Lung (tissue), 11 donors: ENCODE measurements at regions not wholly inside any gene's neighbourhood (a gene's known extent, or its start where the extent isn't known, plus 50 kb on each side); places are given as distances from the start of the nearest gene placed in this dataset.

ENCODE experiments used
- ATAC-seq: fragments of 200-7000 bp; cut with Tn5 transposase; one replicate; pipeline ENCODE4 v1.9.1; 2020; ENCODE audit warnings: moderate number of reproducible peaks; ENCODE audit not compliant: insufficient read depth, low FRiP score
- DNase-seq, 3 donors: peaks; one replicate each; pipeline ENCODE4 v3.0.0-alpha.2; 2013 to 2017
- H3K27ac ChIP-seq, 2 donors: one replicate each; pipeline ENCODE4 v1.5.1; 2013; ENCODE audit warnings: mild to moderate bottlenecking in 2 of 2, moderate library complexity in 2 of 2, control low read depth in 1 of 2, inconsistent platforms in 1 of 2, low read depth in 1 of 2, low read length in 1 of 2
- H3K27me3 ChIP-seq, 3 donors: one replicate each; pipeline ENCODE4 v1.5.1; 2013; ENCODE audit warnings: low read length in 2 of 3; ENCODE audit not compliant: control insufficient read depth in 3 of 3, insufficient read depth in 3 of 3
- H3K36me3 ChIP-seq, 4 donors: one replicate each; pipeline ENCODE4 v1.5.1; 2013; ENCODE audit warnings: low read length in 4 of 4, mild to moderate bottlenecking in 1 of 4, moderate library complexity in 1 of 4; ENCODE audit not compliant: control insufficient read depth in 4 of 4, insufficient read depth in 4 of 4
- H3K4me1 ChIP-seq, 5 donors: one replicate each; pipeline ENCODE4 v1.5.1; 2013; ENCODE audit warnings: low read length in 5 of 5, mild to moderate bottlenecking in 2 of 5, moderate library complexity in 1 of 5; ENCODE audit not compliant: control insufficient read depth in 5 of 5, insufficient read depth in 5 of 5
- H3K4me3 ChIP-seq: one replicate; pipeline ENCODE4 v1.5.1; 2013; ENCODE audit warnings: mild to moderate bottlenecking, control low read depth, moderate library complexity
- H3K9ac ChIP-seq, 2 donors: one replicate each; pipeline ENCODE4 v1.5.1; 2013; ENCODE audit warnings: low read length in 2 of 2, control low read depth in 1 of 2; ENCODE audit not compliant: insufficient read depth in 1 of 2
- H3K9me3 ChIP-seq, 4 donors: one replicate each; pipeline ENCODE4 v1.5.1; 2013; ENCODE audit warnings: low read length in 3 of 4, mild to moderate bottlenecking in 1 of 4, moderate library complexity in 1 of 4; ENCODE audit not compliant: control insufficient read depth in 4 of 4, insufficient read depth in 3 of 4
- WGBS, 2 donors: extraction: QIAGEN DNeasy Blood & Tissue Kit; methylation state at CpG; one replicate each; pipeline ENCODE4 v1.1.7; 2013; 5-methylcytosine and 5-hydroxymethylcytosine counted together
- TF ChIP-seq, protein P1 (sequence below): IDR thresholded peaks from 2 replicates; pipeline ENCODE4 v1.5.1; 2012; ENCODE audit warnings: mild to moderate bottlenecking; ENCODE audit errors: control extremely low read depth, extremely low read depth
- donor health status: control.
- donor health status: control.
- donor health status: Bipolar disorder and iron deficiency.
- donor health status: healthy.
- donor health status: DM: yes; HTN: yes; CAD: no.

DNA sequence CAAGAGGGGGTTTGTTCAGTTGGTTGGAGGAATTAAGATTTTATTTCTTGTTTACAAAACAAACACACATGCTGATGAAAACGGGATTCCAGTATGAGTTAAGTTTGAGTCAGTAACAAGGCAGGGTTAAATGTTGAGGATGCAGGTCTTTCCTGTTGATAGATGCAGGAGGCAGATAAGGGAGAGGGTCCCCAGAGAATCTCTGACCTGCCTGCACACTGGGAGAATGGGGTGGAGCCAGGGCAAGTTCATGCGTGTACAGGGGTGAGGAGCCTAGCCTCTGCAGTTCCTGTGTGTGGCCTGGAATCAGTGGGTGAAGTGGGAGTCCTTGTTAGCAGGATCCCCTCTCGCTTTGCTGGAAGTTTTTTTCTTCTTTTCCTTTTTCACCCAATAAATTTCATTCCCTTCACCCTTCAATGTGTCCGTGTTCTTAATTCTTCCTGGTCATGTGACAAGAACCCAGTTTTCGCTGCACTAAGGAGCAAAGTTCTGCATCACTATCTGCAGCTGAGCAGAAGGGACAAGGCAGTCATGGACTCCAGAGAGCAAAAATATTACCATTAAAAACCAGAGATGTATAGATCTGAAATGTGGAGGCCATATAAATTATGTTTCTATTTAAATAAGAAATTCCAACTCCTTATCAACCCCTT is 69.9 kb upstream of the MARK1 start:
- Histone ChIP-seq H3K27ac (no peak overlapping the region), H3K9me3 (no peaks in the 10 kb centered on the region), H3K4me3 (no peak overlapping the region), H3K4me1 (peaks cover 0 to 15% (median 1%) of the 10 kb centered on the region in 5 donors), H3K9ac (no peak overlapping the region), H3K27me3 (no peaks in the 10 kb centered on the region), H3K36me3 (no peaks in the 10 kb centered on the region)
- TF ChIP-seq, protein P1, sequence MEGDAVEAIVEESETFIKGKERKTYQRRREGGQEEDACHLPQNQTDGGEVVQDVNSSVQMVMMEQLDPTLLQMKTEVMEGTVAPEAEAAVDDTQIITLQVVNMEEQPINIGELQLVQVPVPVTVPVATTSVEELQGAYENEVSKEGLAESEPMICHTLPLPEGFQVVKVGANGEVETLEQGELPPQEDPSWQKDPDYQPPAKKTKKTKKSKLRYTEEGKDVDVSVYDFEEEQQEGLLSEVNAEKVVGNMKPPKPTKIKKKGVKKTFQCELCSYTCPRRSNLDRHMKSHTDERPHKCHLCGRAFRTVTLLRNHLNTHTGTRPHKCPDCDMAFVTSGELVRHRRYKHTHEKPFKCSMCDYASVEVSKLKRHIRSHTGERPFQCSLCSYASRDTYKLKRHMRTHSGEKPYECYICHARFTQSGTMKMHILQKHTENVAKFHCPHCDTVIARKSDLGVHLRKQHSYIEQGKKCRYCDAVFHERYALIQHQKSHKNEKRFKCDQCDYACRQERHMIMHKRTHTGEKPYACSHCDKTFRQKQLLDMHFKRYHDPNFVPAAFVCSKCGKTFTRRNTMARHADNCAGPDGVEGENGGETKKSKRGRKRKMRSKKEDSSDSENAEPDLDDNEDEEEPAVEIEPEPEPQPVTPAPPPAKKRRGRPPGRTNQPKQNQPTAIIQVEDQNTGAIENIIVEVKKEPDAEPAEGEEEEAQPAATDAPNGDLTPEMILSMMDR, result no peak
- WGBS, 2 donors, result 58 to 62% methylated on average over 5 of the region's 5 CpGs
- no peak for DNase-seq
- ATAC-seq, result no peak

DNA sequence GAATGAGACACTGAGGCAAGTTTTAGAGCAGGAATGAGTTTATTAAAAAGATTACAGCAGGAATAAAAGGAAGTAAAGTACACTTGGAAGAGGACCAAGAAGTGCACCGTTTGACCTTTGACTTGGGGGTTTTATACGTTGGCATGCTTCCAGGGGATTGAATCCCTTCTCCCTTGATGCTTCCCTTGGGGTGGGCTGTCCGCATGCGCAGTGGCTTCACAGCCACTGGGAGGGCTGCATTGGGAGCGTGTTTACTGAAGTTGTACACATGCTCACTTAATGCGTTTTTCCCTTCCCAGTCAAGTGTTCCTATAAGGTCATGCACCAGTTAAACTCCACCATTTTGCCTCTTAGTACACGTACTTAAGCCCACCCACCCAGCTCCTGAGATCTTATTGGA is 72.4 kb upstream of the MARK1 start:
- H3K36me3 ChIP-seq, result no peaks in the 10 kb centered on the region
- H3K4me1 ChIP-seq, result peaks cover 0 to 15% (median 3%) of the 10 kb centered on the region in 5 donors
- H3K4me3 ChIP-seq, result no peak overlapping the region
- no peak overlapping the region for H3K9ac ChIP-seq
- TF ChIP-seq, protein P1, result no peak
- ATAC-seq (no peak), DNase-seq (no peak)
- H3K27me3 ChIP-seq, result no peaks in the 10 kb centered on the region
- H3K9me3 ChIP-seq, result no peaks in the 10 kb centered on the region
- 86 to 92% methylated on average over 7 of the region's 7 CpGs for WGBS, 2 donors
- H3K27ac ChIP-seq, result no peak overlapping the region

DNA sequence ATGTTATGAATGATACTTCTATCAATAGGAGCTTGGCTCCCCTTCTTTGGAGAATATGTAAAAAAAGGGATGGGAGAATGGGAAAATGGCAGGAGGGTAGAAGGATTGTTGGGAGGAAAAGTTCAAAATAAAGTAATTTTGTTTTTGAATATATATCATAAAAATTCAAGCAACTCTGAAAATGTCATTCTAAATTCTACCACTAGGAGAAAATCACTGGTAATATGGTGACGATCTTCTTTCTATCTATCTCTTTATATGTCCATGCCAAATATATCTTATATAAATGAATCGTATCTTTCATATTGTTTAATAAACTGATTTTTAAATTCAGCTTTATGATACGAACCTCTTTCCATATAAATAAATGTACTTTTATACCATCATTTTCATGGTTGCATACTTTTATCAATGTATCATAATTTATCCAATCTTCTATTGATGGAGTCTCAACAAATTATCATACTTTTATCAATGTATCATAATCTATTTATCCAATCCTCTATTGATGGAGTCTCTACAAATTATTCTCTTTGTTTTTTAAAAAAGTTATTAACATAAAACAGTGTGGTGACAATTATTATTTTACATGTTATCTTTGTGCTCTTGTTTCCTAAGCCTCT is 73.7 kb upstream of the MARK1 start:
- WGBS, 2 donors, result 94% methylated on average over 3 of the region's 3 CpGs
- Histone ChIP-seq H3K36me3 (no peaks in the 10 kb centered on the region), H3K27ac (no peak overlapping the region), H3K4me3 (no peak overlapping the region), H3K9ac (no peak overlapping the region), H3K4me1 (peaks cover 0 to 10% (median 3%) of the 10 kb centered on the region in 5 donors), H3K27me3 (no peaks in the 10 kb centered on the region), H3K9me3 (no peaks in the 10 kb centered on the region)
- TF ChIP-seq, protein P1, result no peak
- no peak for ATAC-seq
- DNase-seq, result no peak

DNA sequence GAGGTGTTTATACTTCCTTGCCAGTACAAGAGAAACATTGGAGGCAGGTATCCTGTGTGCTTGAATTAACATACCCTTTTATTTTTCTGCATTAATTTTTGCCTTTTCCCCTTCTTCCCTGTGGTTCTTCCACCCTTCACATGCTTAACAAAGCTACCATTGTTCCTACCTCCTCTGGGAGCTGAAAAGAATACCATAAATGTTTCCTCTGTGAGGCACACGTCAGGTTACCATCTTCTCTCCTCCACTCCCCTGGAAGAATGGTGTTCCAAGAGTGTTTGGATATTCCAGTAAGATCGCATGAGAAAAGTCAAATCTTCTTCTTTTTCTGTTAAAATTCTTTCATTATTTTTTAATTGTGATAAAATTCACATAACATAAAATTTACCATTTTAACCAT is 74.6 kb upstream of the MARK1 start:
- Histone ChIP-seq H3K36me3 (no peaks in the 10 kb centered on the region), H3K27ac (no peak overlapping the region), H3K4me1 (peaks cover 0 to 6% (median 2%) of the 10 kb centered on the region in 5 donors), H3K27me3 (peaks cover 0 to 2% (median 0%) of the 10 kb centered on the region in 3 donors), H3K9ac (no peak overlapping the region), H3K9me3 (peaks cover 0 to under 1% (median 0%) of the 10 kb centered on the region in 4 donors), H3K4me3 (no peak overlapping the region)
- 82 to 86% methylated on average over 2 of the region's 2 CpGs for WGBS, 2 donors
- TF ChIP-seq, protein P1, result no peak
- DNase-seq (no peak), ATAC-seq (no peak)
